ENCODE measurements at regions not wholly inside any gene's neighbourhood (a gene's known extent, or its start where the extent isn't known, plus 50 kb on each side); places are given as distances from the start of the nearest gene placed in this dataset.
A peak's percentile ranks its signal among the peaks of the same experiment; 100 is the strongest.

DNA sequence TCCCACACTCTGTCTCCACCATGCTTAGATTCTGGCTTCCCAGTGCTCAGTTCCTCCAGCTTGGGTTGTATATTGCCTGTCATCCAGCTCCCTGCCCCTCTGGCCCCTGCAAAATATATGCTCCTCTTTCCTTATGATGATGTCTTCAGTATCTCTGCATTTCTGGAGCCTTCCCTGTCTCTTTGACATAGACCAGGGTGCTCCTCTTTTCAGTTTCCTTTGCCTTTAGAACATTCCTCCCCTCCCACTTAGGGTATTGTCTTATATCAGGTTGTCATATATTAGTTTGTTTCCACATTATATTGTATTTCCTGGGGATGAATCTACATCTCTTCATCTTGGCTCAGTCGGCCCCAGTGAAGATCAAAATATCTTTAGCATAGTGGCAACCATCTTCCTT lies 526.4 kb downstream of the MID1IP1 start:
- no peak overlapping the region for H3K14ac ChIP-seq (ENCODE audit: low read length in 2 of 2)

DNA sequence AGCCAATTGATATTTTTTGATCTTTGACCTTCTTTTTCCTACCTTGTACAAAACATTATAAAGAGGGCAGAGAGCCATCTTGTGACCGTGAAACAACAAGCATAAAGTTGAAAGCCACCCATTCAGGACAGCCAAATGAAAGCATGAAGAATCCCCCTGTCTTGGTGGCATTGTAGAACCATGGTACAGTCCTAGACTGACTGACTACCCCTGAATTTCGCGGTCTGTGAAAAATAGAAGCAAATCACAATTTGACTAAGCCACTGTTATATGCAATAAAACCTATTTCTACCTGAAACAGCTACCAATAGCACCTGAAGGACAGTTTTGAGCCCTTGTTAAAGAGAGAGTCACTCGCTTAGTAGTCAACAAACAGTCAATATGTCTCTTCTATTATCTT lies 527.4 kb downstream of the MID1IP1 start:
- H3K79me1 ChIP-seq (replicated peaks; ENCODE audit: low read length, poor library complexity, severe bottlenecking) = no peaks in the 10 kb centered on the region
- no peaks in the 10 kb centered on the region for H3K9me3 ChIP-seq (ENCODE audit: control insufficient read depth, low read length)
- 85% methylated on average over 4 of the region's 4 CpGs for WGBS
- H3K36me3 ChIP-seq (ENCODE audit: control insufficient read depth in 1 of 2, insufficient read depth in 2 of 2, low read depth in 1 of 2, low read length in 2 of 2) = no peaks in the 10 kb centered on the region
- H3K4me3 ChIP-seq (ENCODE audit: insufficient read depth in 1 of 2, low read depth in 1 of 2, low read length in 2 of 2) = no peak overlapping the region
- H3K27ac ChIP-seq (ENCODE audit: low read length, poor library complexity, severe bottlenecking) = no peak overlapping the region
- H3K4me2 ChIP-seq (ENCODE audit: low read length, poor library complexity, severe bottlenecking) = no peak overlapping the region
- no peak overlapping the region for H2AK5ac ChIP-seq (ENCODE audit: low read length, severe bottlenecking)
- H4K8ac ChIP-seq (ENCODE audit: low read length) = no peak overlapping the region
- no peak overlapping the region for H2BK5ac ChIP-seq (ENCODE audit: low read depth, low read length, poor library complexity, severe bottlenecking)
- H2BK15ac ChIP-seq (ENCODE audit: low read depth, poor library complexity, severe bottlenecking) = no peak overlapping the region
- no peaks in the 10 kb centered on the region for H3K4me1 ChIP-seq (ENCODE audit: control insufficient read depth, insufficient read depth, low read depth, low read length)
- H3K9ac ChIP-seq (ENCODE audit: low read length) = no peak overlapping the region
- no peak overlapping the region for H3K23ac ChIP-seq (ENCODE audit: low read length in 2 of 2)
- H2BK120ac ChIP-seq (ENCODE audit: low read depth, low read length) = no peak overlapping the region
- H2AFZ ChIP-seq (ENCODE audit: low read depth, low read length) = no peak overlapping the region
- peaks cover 0 to 87% of the 10 kb centered on the region in 2 experiments for H3K27me3 ChIP-seq (ENCODE audit: control insufficient read depth in 1 of 2, insufficient read depth in 1 of 2, low read length in 2 of 2)
- no peak overlapping the region for H4K91ac ChIP-seq (ENCODE audit: low read length)
- no peak overlapping the region for H3K4ac ChIP-seq (ENCODE audit: low read depth in 1 of 2, low read length in 2 of 2)
- H3K14ac ChIP-seq (ENCODE audit: low read length in 2 of 2) = no peak overlapping the region
- H2BK12ac ChIP-seq (ENCODE audit: low read length in 2 of 2) = no peak overlapping the region
- H3K18ac ChIP-seq (ENCODE audit: low read depth in 1 of 2, low read length in 2 of 2) = no peak overlapping the region
- DNase-seq = no peak

More for the DNA sequence above, 526.4 kb downstream of the MID1IP1 start:
- H3K9me3 ChIP-seq (ENCODE audit: control insufficient read depth, low read length) = peaks cover 3% of the 10 kb centered on the region
- DNase-seq = no peak
- no peak overlapping the region for H2BK120ac ChIP-seq (ENCODE audit: low read depth, low read length)
- H3K4ac ChIP-seq (ENCODE audit: low read depth in 1 of 2, low read length in 2 of 2) = no peak overlapping the region
- H2AFZ ChIP-seq (ENCODE audit: low read depth, low read length) = no peak overlapping the region
- no CpG with 5 or more reads among the region's 1 CpG for WGBS
- H3K4me3 ChIP-seq (ENCODE audit: insufficient read depth in 1 of 2, low read depth in 1 of 2, low read length in 2 of 2) = no peak overlapping the region
- H3K79me1 ChIP-seq (replicated peaks; ENCODE audit: low read length, poor library complexity, severe bottlenecking) = no peaks in the 10 kb centered on the region
- no peak overlapping the region for H3K27ac ChIP-seq (ENCODE audit: low read length, poor library complexity, severe bottlenecking)
- no peak overlapping the region for H2AK5ac ChIP-seq (ENCODE audit: low read length, severe bottlenecking)
- H3K27me3 ChIP-seq (ENCODE audit: control insufficient read depth in 1 of 2, insufficient read depth in 1 of 2, low read length in 2 of 2) = peaks cover 0 to 82% of the 10 kb centered on the region in 2 experiments
- no peak overlapping the region for H2BK15ac ChIP-seq (ENCODE audit: low read depth, poor library complexity, severe bottlenecking)
- no peak overlapping the region for H4K8ac ChIP-seq (ENCODE audit: low read length)
- no peaks in the 10 kb centered on the region for H3K36me3 ChIP-seq (ENCODE audit: control insufficient read depth in 1 of 2, insufficient read depth in 2 of 2, low read depth in 1 of 2, low read length in 2 of 2)
- no peak overlapping the region for H3K23ac ChIP-seq (ENCODE audit: low read length in 2 of 2)
- no peak overlapping the region for H3K9ac ChIP-seq (ENCODE audit: low read length)
- H3K4me2 ChIP-seq (ENCODE audit: low read length, poor library complexity, severe bottlenecking) = no peak overlapping the region
- H3K4me1 ChIP-seq (ENCODE audit: control insufficient read depth, insufficient read depth, low read depth, low read length) = no peaks in the 10 kb centered on the region
- H3K18ac ChIP-seq (ENCODE audit: low read depth in 1 of 2, low read length in 2 of 2) = peak overlapping the region in 1 of 2 experiments; percentile 2
- no peak overlapping the region for H2BK5ac ChIP-seq (ENCODE audit: low read depth, low read length, poor library complexity, severe bottlenecking)
- H2BK12ac ChIP-seq (ENCODE audit: low read length in 2 of 2) = no peak overlapping the region
- no peak overlapping the region for H4K91ac ChIP-seq (ENCODE audit: low read length)

DNA sequence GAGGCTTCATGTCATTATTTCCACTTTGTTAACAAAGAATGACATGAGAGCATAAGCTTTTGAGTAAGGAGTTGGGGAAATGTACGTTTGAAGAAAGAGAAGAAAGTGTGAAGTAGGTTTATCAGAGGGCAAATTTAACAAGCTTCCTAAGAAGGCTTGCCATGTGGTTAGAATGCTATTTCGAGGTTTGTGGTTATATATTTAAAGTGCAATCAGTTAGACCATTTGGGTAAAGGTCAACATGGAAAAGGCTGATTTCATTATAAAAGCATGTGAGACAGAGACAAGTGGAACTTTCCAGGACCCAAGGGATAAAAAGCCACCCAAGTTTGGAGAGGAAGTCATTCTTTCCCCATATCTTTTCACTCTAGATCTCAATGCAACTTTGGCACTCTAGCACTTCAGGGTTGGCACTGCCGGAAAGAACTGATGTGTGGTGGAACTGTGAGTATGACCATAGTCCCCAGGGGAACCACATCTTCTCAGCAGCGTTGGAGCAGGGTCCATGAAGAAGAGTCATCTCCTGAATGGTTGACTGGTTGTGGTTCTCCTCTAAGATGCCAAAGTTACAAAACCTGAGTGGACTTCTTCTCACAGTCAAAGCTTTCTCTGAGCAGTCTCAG lies 529.9 kb downstream of the MID1IP1 start:
- no peak overlapping the region for H3K14ac ChIP-seq (ENCODE audit: low read length in 2 of 2)
- DNase-seq = peak; percentile 29
- H3K23ac ChIP-seq (ENCODE audit: low read length in 2 of 2) = no peak overlapping the region
- H2BK5ac ChIP-seq (ENCODE audit: low read depth, low read length, poor library complexity, severe bottlenecking) = no peak overlapping the region
- no peak overlapping the region for H3K4me3 ChIP-seq (ENCODE audit: insufficient read depth in 1 of 2, low read depth in 1 of 2, low read length in 2 of 2)
- H3K4ac ChIP-seq (ENCODE audit: low read depth in 1 of 2, low read length in 2 of 2) = no peak overlapping the region
- H4K8ac ChIP-seq (ENCODE audit: low read length) = no peak overlapping the region
- no peaks in the 10 kb centered on the region for H3K9me3 ChIP-seq (ENCODE audit: control insufficient read depth, low read length)
- 40% methylated on average over 3 of the region's 4 CpGs for WGBS
- H3K4me1 ChIP-seq (ENCODE audit: control insufficient read depth, insufficient read depth, low read depth, low read length) = no peaks in the 10 kb centered on the region
- H3K18ac ChIP-seq (ENCODE audit: low read depth in 1 of 2, low read length in 2 of 2) = no peak overlapping the region
- H2BK120ac ChIP-seq (ENCODE audit: low read depth, low read length) = no peak overlapping the region
- no peak overlapping the region for H4K91ac ChIP-seq (ENCODE audit: low read length)
- H3K9ac ChIP-seq (ENCODE audit: low read length) = no peak overlapping the region
- H3K27ac ChIP-seq (ENCODE audit: low read length, poor library complexity, severe bottlenecking) = no peak overlapping the region
- no peak overlapping the region for H3K4me2 ChIP-seq (ENCODE audit: low read length, poor library complexity, severe bottlenecking)
- no peaks in the 10 kb centered on the region for H3K36me3 ChIP-seq (ENCODE audit: control insufficient read depth in 1 of 2, insufficient read depth in 2 of 2, low read depth in 1 of 2, low read length in 2 of 2)
- H3K79me1 ChIP-seq (replicated peaks; ENCODE audit: low read length, poor library complexity, severe bottlenecking) = no peaks in the 10 kb centered on the region
- H2BK12ac ChIP-seq (ENCODE audit: low read length in 2 of 2) = no peak overlapping the region
- H3K27me3 ChIP-seq (ENCODE audit: control insufficient read depth in 1 of 2, insufficient read depth in 1 of 2, low read length in 2 of 2) = peaks cover 0 to 92% of the 10 kb centered on the region in 2 experiments
- no peak overlapping the region for H2AFZ ChIP-seq (ENCODE audit: low read depth, low read length)
- no peak overlapping the region for H2AK5ac ChIP-seq (ENCODE audit: low read length, severe bottlenecking)
- no peak overlapping the region for H2BK15ac ChIP-seq (ENCODE audit: low read depth, poor library complexity, severe bottlenecking)

DNA sequence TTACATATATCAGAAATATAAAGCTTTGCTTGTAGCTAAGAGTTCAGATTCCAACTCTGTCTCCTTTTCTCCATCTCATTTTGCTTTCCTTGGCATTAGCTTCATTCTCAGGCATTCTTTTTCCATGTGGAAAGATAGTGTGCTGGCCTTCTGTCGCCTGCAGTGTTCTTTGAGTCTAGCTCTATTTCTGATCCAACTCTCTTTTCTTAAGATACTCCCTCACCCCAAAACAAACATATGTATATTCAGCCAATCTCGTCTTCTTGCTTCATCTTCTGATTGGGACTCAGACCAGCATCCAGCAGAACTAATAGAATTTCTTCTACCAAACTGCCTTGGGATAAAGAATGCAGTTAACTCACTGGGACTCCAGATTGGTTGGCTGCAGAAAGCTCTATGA lies 532.2 kb downstream of the MID1IP1 start:
- Histone ChIP-seq H3K27me3 (ENCODE audit: control insufficient read depth in 1 of 2, insufficient read depth in 1 of 2, low read length in 2 of 2) (peaks cover 0 to 88% of the 10 kb centered on the region in 2 experiments), H3K14ac (ENCODE audit: low read length in 2 of 2) (no peak overlapping the region), H4K91ac (ENCODE audit: low read length) (no peak overlapping the region), H2BK15ac (ENCODE audit: low read depth, poor library complexity, severe bottlenecking) (no peak overlapping the region), H3K4me3 (ENCODE audit: insufficient read depth in 1 of 2, low read depth in 1 of 2, low read length in 2 of 2) (no peak overlapping the region), H2BK5ac (ENCODE audit: low read depth, low read length, poor library complexity, severe bottlenecking) (no peak overlapping the region), H3K9me3 (ENCODE audit: control insufficient read depth, low read length) (no peaks in the 10 kb centered on the region), H2BK120ac (ENCODE audit: low read depth, low read length) (no peak overlapping the region), H4K8ac (ENCODE audit: low read length) (no peak overlapping the region), H3K23ac (ENCODE audit: low read length in 2 of 2) (no peak overlapping the region), H2AFZ (ENCODE audit: low read depth, low read length) (no peak overlapping the region), H3K4me2 (ENCODE audit: low read length, poor library complexity, severe bottlenecking) (no peak overlapping the region), H3K18ac (ENCODE audit: low read depth in 1 of 2, low read length in 2 of 2) (no peak overlapping the region), H3K36me3 (ENCODE audit: control insufficient read depth in 1 of 2, insufficient read depth in 2 of 2, low read depth in 1 of 2, low read length in 2 of 2) (no peaks in the 10 kb centered on the region), H2AK5ac (ENCODE audit: low read length, severe bottlenecking) (no peak overlapping the region), H3K79me1 (replicated peaks; ENCODE audit: low read length, poor library complexity, severe bottlenecking) (no peaks in the 10 kb centered on the region), H2BK12ac (ENCODE audit: low read length in 2 of 2) (no peak overlapping the region), H3K9ac (ENCODE audit: low read length) (no peak overlapping the region), H3K4me1 (ENCODE audit: control insufficient read depth, insufficient read depth, low read depth, low read length) (no peaks in the 10 kb centered on the region), H3K27ac (ENCODE audit: low read length, poor library complexity, severe bottlenecking) (no peak overlapping the region), H3K4ac (ENCODE audit: low read depth in 1 of 2, low read length in 2 of 2) (no peak overlapping the region)
- 100% methylated on average over 1 of the region's 2 CpGs for WGBS
- DNase-seq = no peak
